ENCODE measurements at regions not wholly inside any gene's neighbourhood (a gene's known extent, or its start where the extent isn't known, plus 50 kb on each side); places are given as distances from the start of the nearest gene placed in this dataset.

DNA sequence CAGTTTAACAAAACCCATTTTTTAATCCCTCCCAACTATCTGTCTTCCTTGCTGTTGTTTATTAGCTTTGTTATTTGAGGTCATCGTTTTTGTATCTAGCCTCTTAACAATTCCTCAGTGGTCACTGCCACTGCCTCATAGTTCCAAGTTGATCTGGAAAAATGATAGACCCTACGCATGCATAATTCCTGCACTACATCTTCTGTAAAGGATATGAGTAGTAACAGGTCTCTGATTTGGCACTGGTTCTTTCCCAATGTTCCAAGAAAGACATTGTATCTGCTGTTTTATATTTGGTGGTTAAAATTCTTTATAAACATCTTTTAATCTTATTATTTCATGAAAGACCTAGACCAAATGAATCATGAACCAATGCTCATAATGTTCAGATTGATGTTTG, 166.6 kb downstream of the ZNF330 start:
- 16% methylated on average over 2 of the region's 2 CpGs for WGBS (ENCODE audit: insufficient coverage, low coverage, missing lambda C conversion rate)
- H2AFZ ChIP-seq (ENCODE audit: low read depth, low read length): no peak overlapping the region
- TF ChIP-seq, protein P1, sequence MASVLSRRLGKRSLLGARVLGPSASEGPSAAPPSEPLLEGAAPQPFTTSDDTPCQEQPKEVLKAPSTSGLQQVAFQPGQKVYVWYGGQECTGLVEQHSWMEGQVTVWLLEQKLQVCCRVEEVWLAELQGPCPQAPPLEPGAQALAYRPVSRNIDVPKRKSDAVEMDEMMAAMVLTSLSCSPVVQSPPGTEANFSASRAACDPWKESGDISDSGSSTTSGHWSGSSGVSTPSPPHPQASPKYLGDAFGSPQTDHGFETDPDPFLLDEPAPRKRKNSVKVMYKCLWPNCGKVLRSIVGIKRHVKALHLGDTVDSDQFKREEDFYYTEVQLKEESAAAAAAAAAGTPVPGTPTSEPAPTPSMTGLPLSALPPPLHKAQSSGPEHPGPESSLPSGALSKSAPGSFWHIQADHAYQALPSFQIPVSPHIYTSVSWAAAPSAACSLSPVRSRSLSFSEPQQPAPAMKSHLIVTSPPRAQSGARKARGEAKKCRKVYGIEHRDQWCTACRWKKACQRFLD (CRISPR knock-in tag; IDR thresholded peaks at IDR 0.05): no peak
- no peaks in the 10 kb centered on the region for H4K20me1 ChIP-seq (replicated peaks; ENCODE audit: control insufficient read depth, insufficient read depth, low read length)
- in situ Hi-C loops (cut with MboI) (no loop called here), intact Hi-C loops (cut with micrococcal nuclease) (no loop called here)
- ATAC-seq (no peak), DNase-seq (ENCODE audit: extremely low read depth in 1 of 4, low spot score in 3 of 4) (no peak), FAIRE-seq (no peak)
- H3K4me2 ChIP-seq (ENCODE audit: insufficient read depth, low read length): no peak overlapping the region
- no peaks in the 10 kb centered on the region for H3K9me3 ChIP-seq (replicated peaks; ENCODE audit: control insufficient read depth, insufficient read depth, low read depth, low read length)
- H3K79me2 ChIP-seq (ENCODE audit: control insufficient read depth, insufficient read depth, low read length): no peaks in the 10 kb centered on the region
- no peaks in the 10 kb centered on the region for H3K4me1 ChIP-seq (replicated peaks in 1 of 2; ENCODE audit: control insufficient read depth in 2 of 2, insufficient read depth in 2 of 2, low read length in 2 of 2)
- ChIA-PET POLR2A (no interaction called here), CTCF (ENCODE audit: low intra/inter-chr PET ratio) (no interaction called here)
- H3K27me3 ChIP-seq (ENCODE audit: control insufficient read depth in 2 of 2, insufficient read depth in 2 of 2, low read length in 2 of 2): no peaks in the 10 kb centered on the region
- no peaks in the 10 kb centered on the region for H3K36me3 ChIP-seq (ENCODE audit: control insufficient read depth, insufficient read depth, low read length)
- no peak overlapping the region for H3K9ac ChIP-seq (ENCODE audit: insufficient read depth in 1 of 2, low read depth in 2 of 2, low read length in 2 of 2)
- H3K9me1 ChIP-seq (ENCODE audit: control insufficient read depth, insufficient read depth, low read length): no peaks in the 10 kb centered on the region
- BruUV-seq (replicated peaks): no TSS peak
- no peak overlapping the region for H3K4me3 ChIP-seq
- H3K27ac ChIP-seq (ENCODE audit: extremely low read depth, low read depth, low read length): no peak overlapping the region

DNA sequence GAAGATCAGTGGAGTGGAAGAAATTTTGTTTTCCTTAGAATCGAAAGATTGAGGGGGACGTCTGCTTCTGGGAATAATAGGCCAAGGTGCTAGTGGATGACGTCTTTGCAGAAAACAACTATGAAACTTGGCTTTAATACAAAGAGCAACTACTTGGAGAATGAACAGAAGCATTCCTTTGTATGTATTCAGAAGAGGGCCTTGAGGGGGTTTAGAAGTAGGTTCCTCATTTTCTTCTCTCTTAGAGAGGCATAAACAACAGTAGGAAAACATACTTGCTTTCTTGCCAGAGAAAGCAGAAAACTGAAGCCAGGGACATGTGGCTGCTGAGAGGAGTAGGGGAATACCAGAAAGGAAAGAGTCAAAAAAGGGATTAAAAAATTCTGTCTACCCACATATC, 167.8 kb downstream of the ZNF330 start:
- no peak overlapping the region for H3K4me3 ChIP-seq
- no peak overlapping the region for H3K9ac ChIP-seq (ENCODE audit: insufficient read depth in 1 of 2, low read depth in 2 of 2, low read length in 2 of 2)
- WGBS (ENCODE audit: insufficient coverage, low coverage, missing lambda C conversion rate): 18% methylated on average over 3 of the region's 3 CpGs
- in situ Hi-C loops (cut with MboI) (no loop called here), intact Hi-C loops (cut with micrococcal nuclease) (no loop called here)
- no peak overlapping the region for H2AFZ ChIP-seq (ENCODE audit: low read depth, low read length)
- no peaks in the 10 kb centered on the region for H3K4me1 ChIP-seq (replicated peaks in 1 of 2; ENCODE audit: control insufficient read depth in 2 of 2, insufficient read depth in 2 of 2, low read length in 2 of 2)
- CTCF ChIA-PET (ENCODE audit: low intra/inter-chr PET ratio): no interaction called here
- no peaks in the 10 kb centered on the region for H3K9me3 ChIP-seq (replicated peaks; ENCODE audit: control insufficient read depth, insufficient read depth, low read depth, low read length)
- H3K79me2 ChIP-seq (ENCODE audit: control insufficient read depth, insufficient read depth, low read length): no peaks in the 10 kb centered on the region
- ATAC-seq: no peak
- no peak overlapping the region for H3K27ac ChIP-seq (ENCODE audit: extremely low read depth, low read depth, low read length)
- no peak for FAIRE-seq
- H3K4me2 ChIP-seq (ENCODE audit: insufficient read depth, low read length): no peak overlapping the region
- DNase-seq (ENCODE audit: extremely low read depth in 1 of 4, low spot score in 3 of 4): no peak
- H3K27me3 ChIP-seq (ENCODE audit: control insufficient read depth in 2 of 2, insufficient read depth in 2 of 2, low read length in 2 of 2): no peaks in the 10 kb centered on the region
- H3K36me3 ChIP-seq (ENCODE audit: control insufficient read depth, insufficient read depth, low read length): no peaks in the 10 kb centered on the region
- no peaks in the 10 kb centered on the region for H3K9me1 ChIP-seq (ENCODE audit: control insufficient read depth, insufficient read depth, low read length)
- H4K20me1 ChIP-seq (replicated peaks; ENCODE audit: control insufficient read depth, insufficient read depth, low read length): no peaks in the 10 kb centered on the region
- POLR2A ChIA-PET: no interaction called here
- BruUV-seq (replicated peaks): no TSS peak
- no peak for TF ChIP-seq EZH2 (IDR thresholded peaks at IDR 0.05; ENCODE audit: borderline replicate concordance, low read depth, low read length)
- TF ChIP-seq HBP1 (CRISPR knock-in tag; IDR thresholded peaks at IDR 0.05): no peak
- TF ChIP-seq, protein P2, sequence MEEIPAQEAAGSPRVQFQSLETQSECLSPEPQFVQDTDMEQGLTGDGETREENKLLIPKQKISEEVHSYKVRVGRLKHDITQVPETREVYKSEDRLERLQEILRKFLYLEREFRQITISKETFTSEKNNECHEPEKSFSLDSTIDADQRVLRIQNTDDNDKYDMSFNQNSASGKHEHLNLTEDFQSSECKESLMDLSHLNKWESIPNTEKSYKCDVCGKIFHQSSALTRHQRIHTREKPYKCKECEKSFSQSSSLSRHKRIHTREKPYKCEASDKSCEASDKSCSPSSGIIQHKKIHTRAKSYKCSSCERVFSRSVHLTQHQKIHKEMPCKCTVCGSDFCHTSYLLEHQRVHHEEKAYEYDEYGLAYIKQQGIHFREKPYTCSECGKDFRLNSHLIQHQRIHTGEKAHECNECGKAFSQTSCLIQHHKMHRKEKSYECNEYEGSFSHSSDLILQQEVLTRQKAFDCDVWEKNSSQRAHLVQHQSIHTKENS (CRISPR knock-in tag; IDR thresholded peaks at IDR 0.05): no peak
- no peak for TF ChIP-seq PHF21A (IDR thresholded peaks at IDR 0.05; ENCODE audit: borderline replicate concordance, low read depth)
- TF ChIP-seq ZNF766 (CRISPR knock-in tag; conservative IDR thresholded peaks at IDR 0.05): no peak
- no peak for TF ChIP-seq BCL6 (CRISPR knock-in tag; IDR thresholded peaks at IDR 0.05)
- no peak for TF ChIP-seq ZNF561 (CRISPR knock-in tag; conservative IDR thresholded peaks at IDR 0.05)
- no peak for TF ChIP-seq HOXB6 (CRISPR knock-in tag; IDR thresholded peaks at IDR 0.05; ENCODE audit: borderline replicate concordance)
- no peak for TF ChIP-seq PHTF2 (CRISPR knock-in tag; IDR thresholded peaks at IDR 0.05)
